Liver (tissue), 3 donors: ENCODE measurements at regions not wholly inside any gene's neighbourhood (a gene's known extent, or its start where the extent isn't known, plus 50 kb on each side); places are given as distances from the start of the nearest gene placed in this dataset.

ENCODE experiments used
- CTCF ChIP-seq: fragments of 150-350 bp; IDR thresholded peaks from 2 replicates; pipeline ENCODE4 v1.5.1; 2017; ENCODE audit warnings: improper control_type of control experiment, low read depth, low read length; ENCODE audit not compliant: missing input control
- EGR1 ChIP-seq, 2 donors: IDR thresholded peaks; 2 replicates each; pipeline ENCODE4 v1.6.1; 2016 to 2018; ENCODE audit warnings: antibody characterized with exemption in 2 of 2, low read depth in 2 of 2
- FOXA1 ChIP-seq: IDR thresholded peaks from 2 replicates; pipeline ENCODE4 v1.6.1; 2016; ENCODE audit warnings: antibody characterized with exemption
- GABPA ChIP-seq, 2 donors: IDR thresholded peaks in 1 of 2; conservative IDR thresholded peaks in 1 of 2; 2 replicates each; pipeline ENCODE4 v1.6.1; 2016; ENCODE audit warnings: antibody characterized with exemption in 2 of 2, mild to moderate bottlenecking in 1 of 2, moderate library complexity in 1 of 2
- MAX ChIP-seq: IDR thresholded peaks from 2 replicates; pipeline ENCODE4 v1.6.1; 2016; ENCODE audit warnings: antibody characterized with exemption
- NR2F2 ChIP-seq: IDR thresholded peaks from 2 replicates; pipeline ENCODE4 v1.6.1; 2016; ENCODE audit warnings: antibody characterized with exemption
- RAD21 ChIP-seq, 2 donors: IDR thresholded peaks; 2 replicates each; pipeline ENCODE4 v1.6.1; 2016; ENCODE audit warnings: antibody characterized with exemption in 2 of 2, mild to moderate bottlenecking in 2 of 2
- REST ChIP-seq: IDR thresholded peaks from 2 replicates; pipeline ENCODE4 v1.6.1; 2016; ENCODE audit warnings: antibody characterized with exemption, mild to moderate bottlenecking
- RXRA ChIP-seq, 2 donors: IDR thresholded peaks; 2 replicates each; pipeline ENCODE4 v1.6.1; 2017 to 2018; ENCODE audit warnings: antibody characterized with exemption in 2 of 2, mild to moderate bottlenecking in 1 of 2
- SP1 ChIP-seq: IDR thresholded peaks from 2 replicates; pipeline ENCODE4 v1.6.1; 2018; ENCODE audit warnings: antibody characterized with exemption, mild to moderate bottlenecking
- TAF1 ChIP-seq: conservative IDR thresholded peaks from 2 replicates; pipeline ENCODE4 v1.6.1; 2016; ENCODE audit warnings: antibody characterized with exemption, mild to moderate bottlenecking
- YY1 ChIP-seq: IDR thresholded peaks from 2 replicates; pipeline ENCODE4 v1.6.1; 2016; ENCODE audit warnings: antibody characterized with exemption, mild to moderate bottlenecking
- TF ChIP-seq, protein P1 (sequence below): IDR thresholded peaks from 2 replicates; pipeline ENCODE4 v1.6.1; 2016; ENCODE audit warnings: antibody characterized with exemption
- donor health status: healthy.
- donor health status: healthy.

- TF ChIP-seq CTCF (no peak), TAF1 (no peak), NR2F2 (no peak), RXRA (IDR thresholded peaks at IDR 0.05) (no peak), YY1 (no peak), MAX (no peak), EGR1 (IDR thresholded peaks at IDR 0.05; ENCODE audit: low read depth in 2 of 2) (no peak), REST (no peak), GABPA (IDR thresholded peaks at IDR 0.05 in 1 of 2, conservative IDR thresholded peaks at IDR 0.05 in 1 of 2) (no peak), FOXA1 (no peak), RAD21 (IDR thresholded peaks at IDR 0.05) (no peak), SP1 (no peak)
- TF ChIP-seq, protein P1, sequence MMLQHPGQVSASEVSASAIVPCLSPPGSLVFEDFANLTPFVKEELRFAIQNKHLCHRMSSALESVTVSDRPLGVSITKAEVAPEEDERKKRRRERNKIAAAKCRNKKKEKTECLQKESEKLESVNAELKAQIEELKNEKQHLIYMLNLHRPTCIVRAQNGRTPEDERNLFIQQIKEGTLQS = no peak
These were observed 607.6 kb downstream of the EBF1 start for GRCh38 chr5:158492136-158492535.
